ENCODE measurements at regions not wholly inside any gene's neighbourhood (a gene's known extent, or its start where the extent isn't known, plus 50 kb on each side); places are given as distances from the start of the nearest gene placed in this dataset.

- no peak for TF ChIP-seq CEBPB (IDR thresholded peaks at IDR 0.05; ENCODE audit: low read depth, low read length)
- TF ChIP-seq RAD21 (IDR thresholded peaks at IDR 0.05; ENCODE audit: low read length) = no peak
- TF ChIP-seq NFE2L2 (IDR thresholded peaks at IDR 0.05; ENCODE audit: low read depth, low read length) = no peak
- TF ChIP-seq USF2 (IDR thresholded peaks at IDR 0.05; ENCODE audit: low read depth, low read length) = no peak
- no peak for TF ChIP-seq RCOR1 (IDR thresholded peaks at IDR 0.05; ENCODE audit: insufficient replicate concordance, low read length)
- no peak for TF ChIP-seq CHD1 (IDR thresholded peaks at IDR 0.05; ENCODE audit: low read depth, low read length)
- TF ChIP-seq MXI1 (IDR thresholded peaks at IDR 0.05; ENCODE audit: borderline replicate concordance, low read depth, low read length) = no peak
- no peak for TF ChIP-seq BHLHE40 (IDR thresholded peaks at IDR 0.05; ENCODE audit: low read depth, low read length)
- Histone ChIP-seq H2BK120ac (ENCODE audit: low read depth, low read length) (no peak overlapping the region), H2AK9ac (replicated peaks; ENCODE audit: low read depth, low read length, poor library complexity) (no peak overlapping the region), H2BK20ac (ENCODE audit: low read depth, low read length) (no peak overlapping the region), H3K36me3 (ENCODE audit: control insufficient read depth, insufficient read depth, low read length) (no peaks in the 10 kb centered on the region), H3K23ac (ENCODE audit: low read depth, low read length) (no peak overlapping the region), H4K20me1 (ENCODE audit: insufficient read depth, low read length) (no peaks in the 10 kb centered on the region), H3K9ac (ENCODE audit: low read depth, low read length) (no peak overlapping the region), H3K27me3 (ENCODE audit: control insufficient read depth, insufficient read depth, low read length) (peaks cover 36% of the 10 kb centered on the region), H3K4ac (ENCODE audit: low read depth, low read length) (no peak overlapping the region), H2BK15ac (ENCODE audit: low read depth, low read length) (no peak overlapping the region; the same call in 2 of the 3 replicates), H3K4me3 (ENCODE audit: insufficient read depth, low read depth, low read length) (no peak overlapping the region), H2BK5ac (ENCODE audit: low read depth, low read length, poor library complexity, severe bottlenecking) (no peak overlapping the region), H3K4me2 (ENCODE audit: low read depth, low read length) (no peak overlapping the region), H4K5ac (ENCODE audit: low read depth, low read length) (no peak overlapping the region), H3K4me1 (ENCODE audit: control insufficient read depth, insufficient read depth, low read length) (no peaks in the 10 kb centered on the region), H3K56ac (ENCODE audit: extremely low read depth, insufficient read depth, low read length) (no peak overlapping the region), H3K14ac (replicated peaks; ENCODE audit: low read depth, low read length) (no peak overlapping the region), H3K27ac (ENCODE audit: insufficient read depth, low read length) (no peak overlapping the region), H3K9me1 (ENCODE audit: insufficient read depth, low read length) (no peaks in the 10 kb centered on the region), H3K9me3 (ENCODE audit: control insufficient read depth, insufficient read depth, low read length) (no peaks in the 10 kb centered on the region; the same call in 1 of the 2 replicates), H2AFZ (replicated peaks; ENCODE audit: low read length, poor library complexity) (no peak overlapping the region), H4K91ac (ENCODE audit: insufficient read depth, low read depth, low read length) (no peak overlapping the region), H3K79me1 (ENCODE audit: low read depth in 1 of 2, low read length in 2 of 2) (no peaks in the 10 kb centered on the region), H2AK5ac (ENCODE audit: low read depth, low read length) (no peak overlapping the region), H3K18ac (ENCODE audit: low read depth, low read length) (no peak overlapping the region), H4K8ac (ENCODE audit: low read depth in 2 of 2, low read length in 2 of 2) (no peak overlapping the region)
- ATAC-seq (ENCODE audit: low read depth) = no peak
- WGBS, 2 experiments (ENCODE audit: extremely low coverage in 2 of 2, insufficient read length in 1 of 2) = no CpG with 5 or more reads among the region's 3 CpGs
- no TSS peak for BruUV-seq (replicated peaks)
- dilution Hi-C loops (cut with HindIII; ENCODE audit: low sequenced_read_pairs, unreplicated experiment) (no loop called here), in situ Hi-C loops (cut with MboI; ENCODE audit: low sequenced_read_pairs) (no loop called here), intact Hi-C loops (cut with micrococcal nuclease) (no loop called here)
- no peak for DNase-seq
- ChIA-PET POLR2A (ENCODE audit: unreplicated experiment) (no interaction called here), CTCF (interaction anchor here (0.9 kb wide), 1 partner anchor 36 kb away, joined by 3 read pairs; no protein-coding TSS in a partner anchor)
Measured at GRCh38 chr13:99133848-99134247, 66.8 kb upstream of the UBAC2 start.
